Aorta (tissue), 5 donors: ENCODE measurements at regions not wholly inside any gene's neighbourhood (a gene's known extent, or its start where the extent isn't known, plus 50 kb on each side); places are given as distances from the start of the nearest gene placed in this dataset.

Experiments used
- ATAC-seq: fragments of 200-7000 bp; cut with Tn5 transposase; one replicate; pipeline ENCODE4 v1.9.1; 2022; ENCODE audit warnings: moderate library complexity; ENCODE audit not compliant: low FRiP score
- DNase-seq, 2 donors: peaks; one replicate each; pipeline ENCODE4 v3.0.0-alpha.2; 2020
- H3K27ac ChIP-seq, 2 donors: one replicate each; pipeline ENCODE4 v1.5.1; 2013; ENCODE audit warnings: low read length in 2 of 2, mild to moderate bottlenecking in 2 of 2, moderate library complexity in 2 of 2, control low read depth in 1 of 2, inconsistent platforms in 1 of 2, low read depth in 1 of 2
- H3K27me3 ChIP-seq, 2 donors: one replicate each; pipeline ENCODE4 v1.6.1; 2013; ENCODE audit warnings: control low read depth in 1 of 2, low read length in 1 of 2, mild to moderate bottlenecking in 1 of 2, moderate library complexity in 1 of 2; ENCODE audit not compliant: insufficient read depth in 2 of 2, control insufficient read depth in 1 of 2
- H3K36me3 ChIP-seq, 2 donors: one replicate each; pipeline ENCODE4 v1.6.1; 2013; ENCODE audit warnings: control low read depth in 1 of 2, low read length in 1 of 2, mild to moderate bottlenecking in 1 of 2; ENCODE audit not compliant: insufficient read depth in 2 of 2, control insufficient read depth in 1 of 2
- H3K4me1 ChIP-seq, 2 donors: one replicate each; pipeline ENCODE4 v1.6.1; 2013; ENCODE audit warnings: low read length in 2 of 2, control low read depth in 1 of 2, mild to moderate bottlenecking in 1 of 2, moderate library complexity in 1 of 2; ENCODE audit not compliant: insufficient read depth in 2 of 2, control insufficient read depth in 1 of 2
- H3K4me3 ChIP-seq, 2 donors: one replicate each; pipeline ENCODE4 v1.5.1; 2013; ENCODE audit warnings: low read length in 2 of 2, control low read depth in 1 of 2, mild to moderate bottlenecking in 1 of 2
- H3K9me3 ChIP-seq: one replicate; pipeline ENCODE4 v1.6.1; 2013; ENCODE audit warnings: mild to moderate bottlenecking, low read length; ENCODE audit not compliant: control insufficient read depth
- WGBS, 2 donors: extraction: QIAGEN DNeasy Blood & Tissue Kit; methylation state at CpG; one replicate each; pipeline ENCODE4 v1.1.7; 2013; 5-methylcytosine and 5-hydroxymethylcytosine counted together
- intact Hi-C, 2 donors: fragments of 100-400 bp; cut with DNase I; formaldehyde crosslinking; loops; one replicate each; pipeline versions ENCODE4 v1.14.2 to v1.15.0; 2022
- donor health status: healthy with polysubstance abuse.
- donor health status: Bipolar disorder and iron deficiency.
- donor health status: DM: no; HTN: no; CAD: no.
- donor health status: DM: no; HTN: no; CAD: no.
- donor health status: DM: yes; HTN: yes; CAD: no.

- H3K4me3 ChIP-seq = no peak overlapping the region
- peaks cover 3% of the 10 kb centered on the region for H3K9me3 ChIP-seq
- no peaks in the 10 kb centered on the region for H3K36me3 ChIP-seq
- ATAC-seq = no peak
- H3K4me1 ChIP-seq = no peaks in the 10 kb centered on the region
- 33 to 37% methylated on average over 7 of the region's 7 CpGs for WGBS, 2 donors
- no peaks in the 10 kb centered on the region for H3K27me3 ChIP-seq
- no peak overlapping the region for H3K27ac ChIP-seq
- no peak for DNase-seq
- intact Hi-C loops = no loop called here
These were observed 235.3 kb upstream of the KCNK2 start for GRCh38 chr1:214847071-214847810.

GRCh38 chr1:214848101-214848500 is 234.4 kb upstream of the KCNK2 start:
- WGBS, 2 donors = 44 to 49% methylated on average over 2 of the region's 2 CpGs
- Histone ChIP-seq H3K4me1 (no peaks in the 10 kb centered on the region), H3K27ac (no peak overlapping the region), H3K36me3 (no peaks in the 10 kb centered on the region), H3K27me3 (no peaks in the 10 kb centered on the region), H3K9me3 (peaks cover 3% of the 10 kb centered on the region), H3K4me3 (no peak overlapping the region)
- no peak for ATAC-seq
- intact Hi-C loops = no loop called here
- no peak for DNase-seq

- DNase-seq = no peak
- intact Hi-C loops = no loop called here
- Histone ChIP-seq H3K36me3 (no peaks in the 10 kb centered on the region), H3K9me3 (peaks cover 3% of the 10 kb centered on the region), H3K27ac (no peak overlapping the region), H3K4me1 (no peaks in the 10 kb centered on the region), H3K27me3 (no peaks in the 10 kb centered on the region), H3K4me3 (no peak overlapping the region)
- WGBS, 2 donors = 83 to 86% methylated on average over 3 of the region's 3 CpGs
- ATAC-seq = no peak
These were observed 232.0 kb upstream of the KCNK2 start for GRCh38 chr1:214850432-214851050.

GRCh38 chr1:214853340-214853739 is 229.2 kb upstream of the KCNK2 start:
- Histone ChIP-seq H3K9me3 (peaks cover 3% of the 10 kb centered on the region), H3K27ac (no peak overlapping the region), H3K27me3 (no peaks in the 10 kb centered on the region), H3K4me3 (no peak overlapping the region), H3K36me3 (no peaks in the 10 kb centered on the region), H3K4me1 (no peaks in the 10 kb centered on the region)
- WGBS, 2 donors = 81 to 86% methylated on average over 4 of the region's 4 CpGs
- intact Hi-C loops = no loop called here
- DNase-seq (no peak), ATAC-seq (no peak)

- Histone ChIP-seq H3K4me3 (no peak overlapping the region), H3K36me3 (no peaks in the 10 kb centered on the region), H3K9me3 (peaks cover 3% of the 10 kb centered on the region), H3K27ac (no peak overlapping the region), H3K27me3 (no peaks in the 10 kb centered on the region), H3K4me1 (no peaks in the 10 kb centered on the region)
- intact Hi-C loops = no loop called here
- ATAC-seq = no peak
- 84 to 88% methylated on average over 1 of the region's 1 CpG for WGBS, 2 donors
- no peak for DNase-seq
These were observed 228.2 kb upstream of the KCNK2 start for GRCh38 chr1:214854126-214854875.

- intact Hi-C loops = no loop called here
These were observed 225.7 kb upstream of the KCNK2 start for GRCh38 chr1:214856843-214857242.

GRCh38 chr1:214857716-214858115 is 224.8 kb upstream of the KCNK2 start:
- ATAC-seq = no peak
- Histone ChIP-seq H3K36me3 (no peaks in the 10 kb centered on the region), H3K27me3 (no peaks in the 10 kb centered on the region), H3K4me1 (no peaks in the 10 kb centered on the region), H3K9me3 (no peaks in the 10 kb centered on the region), H3K4me3 (no peak overlapping the region), H3K27ac (no peak overlapping the region)
- intact Hi-C loops = no loop called here
- WGBS, 2 donors = 37 to 50% methylated on average over 3 of the region's 3 CpGs
- DNase-seq = no peak

More at GRCh38 chr1:214856843-214857242, 225.7 kb upstream of the KCNK2 start:
- H3K27ac ChIP-seq = no peak overlapping the region
- H3K36me3 ChIP-seq = no peaks in the 10 kb centered on the region
- DNase-seq (no peak), ATAC-seq (no peak)
- no peaks in the 10 kb centered on the region for H3K4me1 ChIP-seq
- H3K9me3 ChIP-seq = no peaks in the 10 kb centered on the region
- H3K27me3 ChIP-seq = no peaks in the 10 kb centered on the region
- no peak overlapping the region for H3K4me3 ChIP-seq

GRCh38 chr1:214859647-214860046 is 222.9 kb upstream of the KCNK2 start:
- DNase-seq (peak in 1 of 2 donors; percentile 67), ATAC-seq (no peak)
- no peaks in the 10 kb centered on the region for H3K27me3 ChIP-seq
- H3K4me3 ChIP-seq = no peak overlapping the region
- WGBS, 2 donors = 82% methylated on average over 8 of the region's 8 CpGs
- intact Hi-C loops = no loop called here
- no peak overlapping the region for H3K27ac ChIP-seq
- no peaks in the 10 kb centered on the region for H3K36me3 ChIP-seq
- no peaks in the 10 kb centered on the region for H3K9me3 ChIP-seq
- no peaks in the 10 kb centered on the region for H3K4me1 ChIP-seq
